ENCODE measurements at regions not wholly inside any gene's neighbourhood (a gene's known extent, or its start where the extent isn't known, plus 50 kb on each side); places are given as distances from the start of the nearest gene placed in this dataset.
"Not testable (repeated sequence)": the region's sequence is repeated elsewhere in the genome, so short reads cannot be mapped to it uniquely, and the experiment has no call there.

- Mint-ChIP-seq H3K36me3 (ENCODE audit: low read depth) (no peaks in the 10 kb centered on the region), H3K27ac (no peak overlapping the region), H3K27me3 (no peaks in the 10 kb centered on the region), H3K4me1 (no peaks in the 10 kb centered on the region), H3K4me3 (no peak overlapping the region)
- DNase-seq (no peak), ATAC-seq (no peak)
- H3K9me3 ChIP-seq (ENCODE audit: control insufficient read depth, low read length, poor library complexity, severe bottlenecking) = no peaks in the 10 kb centered on the region
Observed at GRCh38 chr4:66766557-66766956, 778.7 kb downstream of the CENPC start.

GRCh38 chr4:66750273-66750672, 795.0 kb downstream of the CENPC start:
- Mint-ChIP-seq H3K4me1 (no peaks in the 10 kb centered on the region), H3K4me3 (no peak overlapping the region), H3K36me3 (ENCODE audit: low read depth) (no peaks in the 10 kb centered on the region), H3K27me3 (no peaks in the 10 kb centered on the region), H3K27ac (no peak overlapping the region)
- DNase-seq (no peak), ATAC-seq (no peak)
- no peaks in the 10 kb centered on the region for H3K9me3 ChIP-seq (ENCODE audit: control insufficient read depth, low read length, poor library complexity, severe bottlenecking)

GRCh38 chr4:66746918-66747317, 798.4 kb downstream of the CENPC start:
- not testable (repeated sequence) for H3K27ac Mint-ChIP-seq; H3K4me1 Mint-ChIP-seq; H3K36me3 Mint-ChIP-seq (ENCODE audit: low read depth); H3K9me3 ChIP-seq (ENCODE audit: control insufficient read depth, low read length, poor library complexity, severe bottlenecking); ATAC-seq; H3K4me3 Mint-ChIP-seq; H3K27me3 Mint-ChIP-seq; DNase-seq

- Mint-ChIP-seq H3K4me3 (no peak overlapping the region), H3K36me3 (ENCODE audit: low read depth) (no peaks in the 10 kb centered on the region), H3K4me1 (no peaks in the 10 kb centered on the region), H3K27ac (no peak overlapping the region), H3K27me3 (no peaks in the 10 kb centered on the region)
- DNase-seq (no peak), ATAC-seq (no peak)
- no peaks in the 10 kb centered on the region for H3K9me3 ChIP-seq (ENCODE audit: control insufficient read depth, low read length, poor library complexity, severe bottlenecking)
Observed at GRCh38 chr4:66741081-66741480, 804.2 kb downstream of the CENPC start.

DNA sequence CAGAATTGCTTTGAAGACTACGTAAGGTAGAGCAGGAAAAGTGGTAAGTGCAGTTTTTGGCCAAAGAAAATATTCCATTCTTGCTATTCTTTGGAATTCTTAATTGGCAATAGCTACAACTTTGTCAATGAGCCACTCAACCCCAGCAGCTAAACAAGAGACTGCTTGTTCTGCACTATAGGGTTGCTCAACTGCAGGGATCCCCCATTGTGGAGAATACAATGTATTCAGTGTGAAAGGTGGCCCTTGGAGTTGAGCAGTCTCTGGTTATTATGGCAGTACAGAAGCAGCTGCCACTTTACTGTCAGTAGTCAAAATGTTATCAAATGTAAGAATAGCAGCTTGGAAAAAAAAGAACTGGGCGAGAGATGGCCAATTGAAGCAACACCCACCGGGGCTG, 808.7 kb downstream of the CENPC start:
- Mint-ChIP-seq H3K4me1 (no peaks in the 10 kb centered on the region), H3K4me3 (no peak overlapping the region), H3K27me3 (no peaks in the 10 kb centered on the region), H3K27ac (no peak overlapping the region), H3K36me3 (ENCODE audit: low read depth) (no peaks in the 10 kb centered on the region)
- no peak for ATAC-seq
- no peaks in the 10 kb centered on the region for H3K9me3 ChIP-seq (ENCODE audit: control insufficient read depth, low read length, poor library complexity, severe bottlenecking)
- DNase-seq = no peak

GRCh38 chr4:66728280-66728679, 817.0 kb downstream of the CENPC start:
- ATAC-seq = no peak
- no peaks in the 10 kb centered on the region for H3K9me3 ChIP-seq (ENCODE audit: control insufficient read depth, low read length, poor library complexity, severe bottlenecking)
- no peak overlapping the region for H3K4me3 Mint-ChIP-seq
- no peaks in the 10 kb centered on the region for H3K27me3 Mint-ChIP-seq
- DNase-seq = no peak
- H3K36me3 Mint-ChIP-seq (ENCODE audit: low read depth) = no peaks in the 10 kb centered on the region
- no peak overlapping the region for H3K27ac Mint-ChIP-seq
- H3K4me1 Mint-ChIP-seq = no peaks in the 10 kb centered on the region

GRCh38 chr4:66712301-66712921, 832.9 kb downstream of the CENPC start:
- not testable (repeated sequence) for H3K27me3 Mint-ChIP-seq; H3K4me3 Mint-ChIP-seq; H3K4me1 Mint-ChIP-seq; DNase-seq; H3K27ac Mint-ChIP-seq; H3K9me3 ChIP-seq (ENCODE audit: control insufficient read depth, low read length, poor library complexity, severe bottlenecking); ATAC-seq; H3K36me3 Mint-ChIP-seq (ENCODE audit: low read depth)

GRCh38 chr4:66704243-66704642, 841.1 kb downstream of the CENPC start:
- ATAC-seq (no peak), DNase-seq (no peak)
- Mint-ChIP-seq H3K36me3 (ENCODE audit: low read depth) (no peaks in the 10 kb centered on the region), H3K4me3 (no peak overlapping the region), H3K27ac (no peak overlapping the region), H3K4me1 (no peaks in the 10 kb centered on the region), H3K27me3 (no peaks in the 10 kb centered on the region)
- H3K9me3 ChIP-seq (ENCODE audit: control insufficient read depth, low read length, poor library complexity, severe bottlenecking) = no peaks in the 10 kb centered on the region

DNA sequence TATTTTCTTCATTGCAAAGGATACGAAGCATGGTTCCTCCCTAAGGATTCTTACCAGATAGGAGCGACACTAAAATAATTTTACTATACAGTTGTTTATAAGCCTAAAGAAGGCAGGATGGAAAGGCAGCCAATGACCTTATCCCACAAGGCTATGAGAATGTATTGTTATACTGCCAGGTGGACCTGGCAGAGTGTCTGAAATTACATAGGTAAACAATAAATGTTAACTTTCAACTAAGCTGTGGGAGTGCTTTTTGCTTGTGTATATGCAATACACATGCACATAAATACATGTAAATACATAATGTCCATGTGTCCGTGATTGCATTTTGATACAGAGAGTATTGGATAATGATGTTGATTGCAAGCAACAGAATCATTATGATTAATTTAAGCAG, 850.6 kb downstream of the CENPC start:
- ATAC-seq (no peak), DNase-seq (no peak)
- H3K4me3 Mint-ChIP-seq = no peak overlapping the region
- H3K9me3 ChIP-seq (ENCODE audit: control insufficient read depth, low read length, poor library complexity, severe bottlenecking) = no peaks in the 10 kb centered on the region
- H3K27ac Mint-ChIP-seq = no peak overlapping the region
- no peaks in the 10 kb centered on the region for H3K36me3 Mint-ChIP-seq (ENCODE audit: low read depth)
- no peaks in the 10 kb centered on the region for H3K27me3 Mint-ChIP-seq
- no peaks in the 10 kb centered on the region for H3K4me1 Mint-ChIP-seq

- Mint-ChIP-seq H3K4me1 (no peaks in the 10 kb centered on the region), H3K4me3 (no peak overlapping the region), H3K27ac (no peak overlapping the region), H3K36me3 (ENCODE audit: low read depth) (no peaks in the 10 kb centered on the region), H3K27me3 (no peaks in the 10 kb centered on the region)
- H3K9me3 ChIP-seq (ENCODE audit: control insufficient read depth, low read length, poor library complexity, severe bottlenecking) = no peaks in the 10 kb centered on the region
- DNase-seq (no peak), ATAC-seq (no peak)
Observed at GRCh38 chr4:66693694-66694093, 851.6 kb downstream of the CENPC start.

DNA sequence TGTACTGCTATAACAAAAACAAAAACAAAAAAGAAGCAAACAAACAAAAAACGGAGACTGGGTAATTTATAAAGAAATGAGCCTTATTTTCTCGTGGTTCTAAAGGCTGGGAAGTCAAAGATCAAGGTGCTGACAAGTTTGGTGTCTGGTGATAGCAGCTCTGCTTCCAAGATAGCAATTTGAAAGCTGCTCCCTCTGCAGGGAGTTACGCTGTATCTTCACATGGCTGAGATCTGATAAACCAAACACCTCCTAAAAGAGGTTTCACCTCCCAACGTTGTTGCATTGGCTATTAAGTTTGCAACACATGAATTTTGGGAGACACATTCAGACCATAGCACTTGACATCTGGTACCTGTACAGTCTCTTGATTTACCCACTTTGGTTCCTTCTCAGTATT, 854.2 kb downstream of the CENPC start:
- no peak for DNase-seq
- no peaks in the 10 kb centered on the region for H3K4me1 Mint-ChIP-seq
- H3K27ac Mint-ChIP-seq = no peak overlapping the region
- no peaks in the 10 kb centered on the region for H3K27me3 Mint-ChIP-seq
- H3K36me3 Mint-ChIP-seq (ENCODE audit: low read depth) = no peaks in the 10 kb centered on the region
- no peak for ATAC-seq
- H3K9me3 ChIP-seq (ENCODE audit: control insufficient read depth, low read length, poor library complexity, severe bottlenecking) = no peaks in the 10 kb centered on the region
- H3K4me3 Mint-ChIP-seq = no peak overlapping the region

GRCh38 chr4:66688674-66689073, 856.6 kb downstream of the CENPC start:
- no peaks in the 10 kb centered on the region for H3K4me1 Mint-ChIP-seq
- H3K27me3 Mint-ChIP-seq = no peaks in the 10 kb centered on the region
- ATAC-seq (no peak), DNase-seq (no peak)
- H3K9me3 ChIP-seq (ENCODE audit: control insufficient read depth, low read length, poor library complexity, severe bottlenecking) = no peaks in the 10 kb centered on the region
- no peaks in the 10 kb centered on the region for H3K36me3 Mint-ChIP-seq (ENCODE audit: low read depth)
- H3K4me3 Mint-ChIP-seq = no peak overlapping the region
- no peak overlapping the region for H3K27ac Mint-ChIP-seq

- Mint-ChIP-seq H3K27ac (no peak overlapping the region), H3K36me3 (ENCODE audit: low read depth) (no peaks in the 10 kb centered on the region), H3K4me1 (no peaks in the 10 kb centered on the region), H3K4me3 (no peak overlapping the region), H3K27me3 (no peaks in the 10 kb centered on the region)
- ATAC-seq (no peak), DNase-seq (no peak)
- H3K9me3 ChIP-seq (ENCODE audit: control insufficient read depth, low read length, poor library complexity, severe bottlenecking) = no peaks in the 10 kb centered on the region
Observed at GRCh38 chr4:66687459-66687858, 857.8 kb downstream of the CENPC start.

DNA sequence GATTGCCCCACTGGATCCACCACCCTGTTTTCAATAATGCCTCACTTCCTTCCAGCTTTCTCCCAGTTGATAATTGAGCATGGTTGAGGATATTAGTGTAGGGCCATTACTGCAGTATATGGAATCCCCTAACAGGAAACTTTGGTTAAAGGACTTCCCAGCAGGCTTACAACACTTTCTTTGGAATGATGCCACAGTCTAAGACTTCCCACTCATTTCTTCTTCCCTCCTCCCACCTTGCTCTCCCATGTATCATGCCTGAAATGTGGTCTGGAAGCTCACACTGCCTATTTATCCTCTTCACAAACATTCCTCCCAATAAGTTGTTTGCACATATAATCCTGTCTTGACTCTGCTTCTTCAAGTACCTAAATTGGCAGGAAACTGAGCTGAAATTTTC, 863.3 kb downstream of the CENPC start:
- H3K4me3 Mint-ChIP-seq = no peak overlapping the region
- no peaks in the 10 kb centered on the region for H3K4me1 Mint-ChIP-seq
- H3K36me3 Mint-ChIP-seq (ENCODE audit: low read depth) = no peaks in the 10 kb centered on the region
- DNase-seq = no peak
- no peak overlapping the region for H3K27ac Mint-ChIP-seq
- no peak for ATAC-seq
- no peaks in the 10 kb centered on the region for H3K9me3 ChIP-seq (ENCODE audit: control insufficient read depth, low read length, poor library complexity, severe bottlenecking)
- H3K27me3 Mint-ChIP-seq = no peaks in the 10 kb centered on the region
